HuH-7.5 (cell line): ENCODE measurements at regions not wholly inside any gene's neighbourhood (a gene's known extent, or its start where the extent isn't known, plus 50 kb on each side); places are given as distances from the start of the nearest gene placed in this dataset.

Experiments used
- DNase-seq: peaks from one replicate; pipeline ENCODE4 v3.0.0; 2011; ENCODE audit warnings: low spot score

- no peak for DNase-seq
Observed at GRCh38 chr12:87157791-87158190, 871.4 kb downstream of the C12orf50 start.

- DNase-seq, result no peak
Observed at GRCh38 chr12:87155621-87156020, 873.6 kb downstream of the C12orf50 start.

- DNase-seq, result no peak
Observed at GRCh38 chr12:87152841-87153528, 876.2 kb downstream of the C12orf50 start.

GRCh38 chr12:87152075-87152474, 877.1 kb downstream of the C12orf50 start:
- no peak for DNase-seq

- no peak for DNase-seq
Observed at GRCh38 chr12:87150969-87151662, 878.1 kb downstream of the C12orf50 start.

- DNase-seq, result no peak
Observed at GRCh38 chr12:87142342-87142741, 886.2 kb upstream of the MGAT4C start.

- no peak for DNase-seq
Observed at GRCh38 chr12:87141091-87141490, 884.9 kb upstream of the MGAT4C start.

- DNase-seq, result no peak
Observed at GRCh38 chr12:87140262-87140661, 884.1 kb upstream of the MGAT4C start.

- DNase-seq, result no peak
Observed at GRCh38 chr12:87137220-87137619, 881.0 kb upstream of the MGAT4C start.

GRCh38 chr12:87136330-87136976, 880.3 kb upstream of the MGAT4C start:
- DNase-seq, result no peak

- no peak for DNase-seq
Observed at GRCh38 chr12:87127272-87127671, 871.1 kb upstream of the MGAT4C start.

- DNase-seq, result no peak
Observed at GRCh38 chr12:87121896-87122295, 865.7 kb upstream of the MGAT4C start.

GRCh38 chr12:87120440-87120839, 864.2 kb upstream of the MGAT4C start:
- DNase-seq, result no peak

GRCh38 chr12:87119713-87120112, 863.5 kb upstream of the MGAT4C start:
- DNase-seq, result no peak

GRCh38 chr12:87117526-87117925, 861.3 kb upstream of the MGAT4C start:
- no peak for DNase-seq

GRCh38 chr12:87116780-87117179, 860.6 kb upstream of the MGAT4C start:
- no peak for DNase-seq

- DNase-seq, result no peak
Observed at GRCh38 chr12:87112571-87113345, 856.6 kb upstream of the MGAT4C start.

- no peak for DNase-seq
Observed at GRCh38 chr12:87107766-87108165, 851.6 kb upstream of the MGAT4C start.

GRCh38 chr12:87107270-87107669, 851.1 kb upstream of the MGAT4C start:
- DNase-seq, result no peak

- no peak for DNase-seq
Observed at GRCh38 chr12:87096082-87096585, 839.9 kb upstream of the MGAT4C start.

GRCh38 chr12:87094356-87094755, 838.2 kb upstream of the MGAT4C start:
- DNase-seq, result no peak

- DNase-seq, result no peak
Observed at GRCh38 chr12:87092421-87092820, 836.2 kb upstream of the MGAT4C start.
